GM18873 (cell line): ENCODE measurements at regions not wholly inside any gene's neighbourhood (a gene's known extent, or its start where the extent isn't known, plus 50 kb on each side); places are given as distances from the start of the nearest gene placed in this dataset.
A peak's percentile ranks its signal among the peaks of the same experiment; 100 is the strongest.
"Not testable (repeated sequence)": the region's sequence is repeated elsewhere in the genome, so short reads cannot be mapped to it uniquely, and the experiment has no call there.

ENCODE experiments used
- ATAC-seq: cut with Tn5 transposase; IDR thresholded peaks from one replicate; pipeline ENCODE4 v1.9.1; 2021; ENCODE audit warnings: mild to moderate bottlenecking, moderate library complexity, moderate number of reproducible peaks; ENCODE audit not compliant: unreplicated experiment, low FRiP score

DNA sequence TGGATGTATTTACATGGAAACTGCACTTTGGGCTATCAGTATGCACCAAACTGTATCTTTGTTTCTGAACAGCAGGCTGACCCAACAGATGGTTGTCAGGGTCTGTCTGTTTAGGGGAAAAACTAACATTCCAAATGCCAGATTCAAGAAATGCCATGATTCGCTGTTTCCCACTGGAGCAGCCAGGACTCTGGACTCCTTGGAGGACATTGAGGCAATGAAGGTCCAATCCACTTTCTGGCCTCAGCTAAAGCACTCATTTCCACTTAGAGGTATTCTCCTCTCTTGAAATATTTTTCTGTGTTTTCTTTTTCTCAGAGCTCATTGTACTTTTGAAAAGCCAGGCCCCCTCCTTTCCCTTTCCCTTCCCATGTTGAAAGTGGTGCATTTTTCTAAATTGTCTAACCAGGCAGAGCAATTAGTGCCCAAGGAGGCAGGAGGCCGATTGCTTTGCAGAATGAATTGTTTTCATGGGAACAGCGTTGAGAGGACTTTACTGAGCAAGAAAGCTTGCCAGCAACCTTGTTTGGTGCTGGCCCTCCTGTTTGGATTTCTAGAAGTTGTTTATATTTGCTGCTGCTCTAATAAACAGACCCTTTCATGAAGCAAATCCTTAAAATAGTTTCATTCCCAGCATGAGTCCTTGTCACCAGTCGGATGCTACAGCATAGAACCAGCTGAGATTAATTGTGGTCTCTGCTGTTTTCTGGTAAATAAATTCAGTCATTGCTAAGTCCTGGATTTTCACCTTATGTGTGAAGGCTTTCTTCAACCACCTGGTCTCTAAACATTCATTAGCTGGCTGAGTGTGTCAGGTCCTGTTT, 132.8 kb upstream of the TAF11L2 start:
- no peak for ATAC-seq

DNA sequence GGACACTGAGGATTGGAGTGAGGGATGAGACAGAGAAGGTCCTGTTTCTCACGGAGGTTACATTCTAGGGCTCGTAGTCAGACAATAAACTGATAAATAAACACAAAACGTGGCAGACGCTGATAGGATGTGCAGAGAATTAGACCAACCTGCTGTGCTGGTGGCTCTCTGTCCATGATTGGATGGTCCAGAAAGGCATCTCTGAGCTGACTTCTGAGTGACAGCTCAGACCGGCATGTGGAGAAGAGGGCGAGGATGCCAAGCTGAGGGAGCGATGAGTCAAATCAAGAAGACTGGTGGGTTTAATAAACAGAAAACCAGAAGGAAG, 132.3 kb upstream of the TAF11L2 start:
- ATAC-seq: no peak

DNA sequence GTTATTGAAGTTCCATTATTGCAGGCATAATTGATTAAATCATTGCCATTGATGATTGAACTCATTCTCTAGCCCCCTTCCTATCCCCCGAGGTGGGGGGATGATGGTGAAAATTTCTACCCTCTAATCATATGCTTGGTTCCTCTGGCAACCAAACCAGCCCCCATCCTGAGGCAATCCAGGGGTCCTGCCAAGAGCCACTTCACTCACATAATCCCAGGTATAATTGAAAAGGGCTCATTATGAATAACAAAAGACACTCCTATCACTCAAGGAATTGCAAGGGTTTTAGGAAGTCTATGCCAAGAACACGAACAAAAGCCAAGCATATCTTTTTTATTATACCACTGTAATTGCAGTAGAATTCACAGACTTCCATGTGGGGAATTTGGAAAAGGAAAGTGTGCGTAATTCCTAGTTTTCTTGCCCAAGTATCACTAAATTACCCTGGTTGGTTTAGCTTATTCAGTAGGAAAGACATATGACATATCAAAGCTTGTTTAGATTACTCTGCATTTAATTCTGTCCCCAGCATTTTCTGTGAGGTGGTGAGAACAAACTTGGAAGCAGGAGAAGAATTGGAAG, 130.7 kb upstream of the TAF11L2 start:
- ATAC-seq: no peak

DNA sequence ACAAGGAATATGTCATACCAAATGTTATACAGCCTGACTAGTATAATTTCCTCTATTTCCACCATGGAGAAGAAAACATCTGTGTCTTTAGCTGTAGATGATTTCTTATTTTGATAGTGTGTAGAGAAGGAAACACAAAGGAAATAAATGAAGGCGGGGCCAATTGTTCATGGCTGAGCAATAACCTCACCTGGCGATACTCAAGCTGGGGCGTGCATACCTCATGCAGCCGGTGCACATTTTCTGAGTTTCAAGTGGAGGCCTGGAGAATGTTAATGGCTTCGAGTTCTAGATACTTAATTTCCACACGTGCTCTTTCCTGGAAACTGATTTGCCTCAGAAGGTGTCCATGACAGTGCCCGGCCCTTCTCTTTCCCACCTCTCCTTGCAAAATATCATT, 127.4 kb upstream of the TAF11L2 start:
- ATAC-seq: no peak

GRCh38 chr5:17373406-17373805, 124.6 kb upstream of the TAF11L2 start:
- no peak for ATAC-seq

DNA sequence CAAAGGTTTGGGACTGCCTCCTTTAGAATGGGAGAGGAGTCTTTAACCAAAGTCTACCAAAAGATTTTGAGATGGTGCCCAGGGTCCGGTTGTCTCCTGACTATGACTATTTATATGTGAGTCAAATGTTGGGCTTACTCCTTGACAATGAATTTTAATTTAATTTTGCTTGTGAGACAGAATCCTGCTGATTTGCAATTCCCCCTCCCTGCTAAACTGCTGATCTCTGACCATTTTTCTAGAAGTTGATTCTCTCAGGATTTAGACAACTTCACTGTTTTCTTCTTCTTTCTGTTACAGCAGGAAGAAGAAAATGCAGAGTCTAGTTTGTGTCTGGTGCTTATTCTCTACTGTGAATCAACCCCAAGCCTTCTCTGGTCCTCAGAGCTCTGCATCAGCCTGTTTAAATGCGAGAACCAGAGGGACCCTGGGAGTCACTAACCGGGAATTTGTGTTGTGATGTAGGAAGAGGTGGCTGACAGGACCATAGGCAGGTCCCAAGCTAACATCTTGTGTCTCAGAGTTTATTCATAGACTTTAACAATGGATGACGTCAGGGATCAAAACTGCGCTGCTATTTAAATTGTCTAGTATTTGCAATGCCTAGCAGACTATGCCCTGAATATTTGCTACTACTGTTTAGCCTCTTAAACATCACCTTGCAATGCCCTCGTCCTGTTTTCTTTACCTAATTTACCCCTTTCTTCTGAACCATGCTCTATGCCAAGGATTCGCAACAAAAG, 124.0 kb upstream of the TAF11L2 start:
- no peak for ATAC-seq

GRCh38 chr5:17374973-17375742, 122.9 kb upstream of the TAF11L2 start:
- no peak for ATAC-seq

DNA sequence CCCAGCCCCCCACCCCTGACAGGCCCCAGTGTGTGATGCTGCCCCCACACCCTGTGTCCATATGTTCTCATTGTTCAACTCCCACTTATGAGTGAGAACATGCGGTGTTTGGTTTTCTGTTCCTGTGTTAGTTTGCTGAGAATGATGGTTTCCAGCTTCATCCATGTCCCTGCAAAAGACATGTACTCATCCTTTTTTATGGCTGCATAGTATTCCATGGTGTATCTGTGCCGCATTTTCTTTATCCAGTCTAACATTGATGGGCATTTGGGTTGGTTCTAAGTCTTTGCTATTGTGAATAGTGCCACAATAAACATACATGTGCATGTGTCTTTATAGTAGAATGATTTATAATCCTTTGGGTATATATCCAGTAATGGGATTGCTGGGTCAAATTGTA, 122.1 kb upstream of the TAF11L2 start:
- not testable (repeated sequence) for ATAC-seq

GRCh38 chr5:17378346-17378997, 119.6 kb upstream of the TAF11L2 start:
- no peak for ATAC-seq

- ATAC-seq: no peak
Measured at GRCh38 chr5:17379100-17379951, 118.7 kb upstream of the TAF11L2 start.

DNA sequence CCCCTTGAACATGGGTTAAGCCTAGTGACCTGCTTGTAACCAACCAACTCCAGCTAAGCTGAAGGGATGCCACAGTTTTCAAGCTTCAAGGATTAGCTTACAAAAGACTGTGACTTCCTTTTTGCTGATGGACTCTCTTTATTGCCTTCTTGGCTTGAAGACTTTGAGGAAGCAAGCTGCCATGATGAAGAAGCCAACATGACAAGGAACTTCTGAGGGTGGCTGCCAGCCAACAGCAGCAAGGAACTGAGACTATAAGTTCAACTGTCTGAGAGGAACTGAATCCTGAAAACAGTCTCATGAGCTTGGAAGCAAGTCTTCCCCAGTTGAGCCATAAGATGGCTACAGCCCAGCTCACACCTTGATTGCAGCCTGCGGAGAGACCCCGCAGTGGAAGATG, 116.1 kb upstream of the TAF11L2 start:
- no peak for ATAC-seq

GRCh38 chr5:17383526-17383925, 114.5 kb upstream of the TAF11L2 start:
- ATAC-seq: no peak

DNA sequence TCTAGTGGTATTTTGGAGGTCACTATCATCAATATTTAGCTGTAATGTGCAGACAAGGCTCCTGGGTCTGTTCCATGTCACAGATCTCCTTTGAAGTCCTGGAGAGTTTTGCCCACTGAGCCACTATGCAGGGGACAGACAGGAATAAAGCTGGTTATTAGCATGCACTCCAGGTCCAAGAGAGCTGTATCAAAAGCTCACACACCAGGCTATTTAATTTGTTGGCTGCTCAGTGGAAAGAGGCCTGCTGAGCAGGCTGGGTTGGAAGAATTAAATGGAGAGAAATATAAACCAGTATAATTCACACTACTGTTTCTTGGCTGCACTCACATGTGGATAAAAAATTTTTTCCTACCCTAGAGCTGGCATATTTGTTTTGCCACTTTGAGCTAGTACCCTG, 113.8 kb upstream of the TAF11L2 start:
- ATAC-seq: no peak

- ATAC-seq: no peak
Measured at GRCh38 chr5:17388717-17389116, 109.3 kb upstream of the TAF11L2 start.

- ATAC-seq: no peak
Measured at GRCh38 chr5:17394086-17394485, 103.9 kb upstream of the TAF11L2 start.

DNA sequence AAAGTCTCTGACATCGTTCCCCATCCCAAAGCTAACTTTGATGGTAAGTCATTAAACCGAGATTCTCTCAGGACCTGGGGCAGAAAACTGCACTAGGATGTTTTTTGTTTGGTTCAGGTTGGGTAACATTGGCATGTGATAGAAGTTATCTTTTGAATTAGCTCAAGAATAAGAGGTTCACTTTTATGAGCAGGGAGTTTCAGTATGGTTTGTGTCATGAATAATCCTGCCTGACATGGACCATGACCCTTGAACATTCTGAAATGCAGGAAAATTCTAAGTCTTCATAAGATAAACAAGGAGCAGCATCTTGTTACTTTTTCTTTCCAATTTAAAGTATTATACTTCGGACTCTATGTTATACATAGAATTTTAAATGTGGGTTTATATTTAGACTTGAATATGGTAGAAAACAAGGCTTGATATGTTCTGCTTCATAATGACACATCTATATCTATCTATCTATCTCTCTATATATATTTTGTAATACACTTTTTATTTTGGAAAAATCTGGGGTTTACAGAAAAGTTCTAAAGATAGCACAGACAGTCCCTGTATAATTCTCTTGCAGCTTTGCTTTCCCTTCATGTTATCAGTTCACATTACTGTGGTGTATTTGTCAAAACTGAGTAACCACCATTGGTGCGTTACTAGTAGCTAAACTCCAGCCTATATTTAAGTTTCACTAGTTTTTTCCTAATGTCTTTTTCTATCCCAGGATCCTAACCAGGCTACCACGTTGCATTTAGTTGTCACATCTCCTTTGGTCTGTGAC, 102.7 kb upstream of the TAF11L2 start:
- no peak for ATAC-seq

- ATAC-seq: peak; percentile 61
Measured at GRCh38 chr5:17396247-17396646, 101.8 kb upstream of the TAF11L2 start.

GRCh38 chr5:17398431-17398830, 99.6 kb upstream of the TAF11L2 start:
- ATAC-seq: no peak
